T47D (cell line): ENCODE measurements at regions not wholly inside any gene's neighbourhood (a gene's known extent, or its start where the extent isn't known, plus 50 kb on each side); places are given as distances from the start of the nearest gene placed in this dataset.
"Not testable (repeated sequence)": the region's sequence is repeated elsewhere in the genome, so short reads cannot be mapped to it uniquely, and the experiment has no call there.

Experiments
- DNase-seq, 2 experiments: peaks; one replicate each; pipeline versions ENCODE4 v3.0.0 to v3.0.0-alpha.2; 2011 to 2012; ENCODE audit warnings: low read depth in 1 of 2, low spot score in 1 of 2
- JUND ChIP-seq: IDR thresholded peaks from 2 replicates; pipeline ENCODE4 v1.6.1; 2012; ENCODE audit warnings: low read depth
- in situ Hi-C: cut with HindIII; loops from 2 replicates; pipeline ENCODE4 v1.10.0; 2016; ENCODE audit warnings: low sequenced_read_pairs, low pct_unique_long_range_greater_than_20kb

GRCh38 chr15:85260526-85260925 lies 119.9 kb upstream of the AKAP13 start:
- DNase-seq, in situ Hi-C loops: not testable (repeated sequence)

DNA sequence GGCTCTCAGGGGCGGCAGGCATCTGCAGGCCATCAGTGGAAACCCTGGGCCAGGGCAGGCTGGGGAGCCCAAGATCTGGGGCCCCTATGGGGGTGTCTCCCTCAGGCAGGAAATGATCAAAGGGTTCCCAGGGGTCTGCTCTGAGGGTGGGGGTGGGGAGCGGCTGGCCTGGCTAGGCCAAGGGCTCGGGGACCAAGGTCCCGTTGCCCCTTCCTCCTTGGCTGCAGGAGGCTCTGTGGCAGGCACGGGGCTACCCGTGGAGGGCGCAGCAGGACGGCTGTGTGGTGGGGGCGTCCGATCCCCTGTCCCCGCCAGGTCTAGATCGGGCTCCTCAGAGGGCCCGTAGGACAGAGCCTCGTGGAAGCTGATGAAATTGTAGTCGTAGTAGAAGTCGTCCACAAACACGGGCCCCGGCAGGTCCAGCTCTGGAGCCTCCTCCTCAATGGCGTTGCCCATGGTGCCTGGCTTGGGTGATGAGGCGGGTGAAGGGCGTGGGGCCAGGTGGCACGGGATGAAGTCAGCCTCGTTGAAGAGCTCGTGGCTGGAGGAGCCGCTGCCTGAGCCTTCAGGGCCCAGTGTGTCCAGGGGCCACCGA lies 117.8 kb upstream of the AKAP13 start:
- in situ Hi-C loops, DNase-seq: not testable (repeated sequence)

GRCh38 chr15:85263842-85264440 lies 116.5 kb upstream of the AKAP13 start:
- in situ Hi-C loops, DNase-seq: not testable (repeated sequence)

GRCh38 chr15:85264614-85265190 lies 115.7 kb upstream of the AKAP13 start:
- DNase-seq, in situ Hi-C loops: not testable (repeated sequence)

DNA sequence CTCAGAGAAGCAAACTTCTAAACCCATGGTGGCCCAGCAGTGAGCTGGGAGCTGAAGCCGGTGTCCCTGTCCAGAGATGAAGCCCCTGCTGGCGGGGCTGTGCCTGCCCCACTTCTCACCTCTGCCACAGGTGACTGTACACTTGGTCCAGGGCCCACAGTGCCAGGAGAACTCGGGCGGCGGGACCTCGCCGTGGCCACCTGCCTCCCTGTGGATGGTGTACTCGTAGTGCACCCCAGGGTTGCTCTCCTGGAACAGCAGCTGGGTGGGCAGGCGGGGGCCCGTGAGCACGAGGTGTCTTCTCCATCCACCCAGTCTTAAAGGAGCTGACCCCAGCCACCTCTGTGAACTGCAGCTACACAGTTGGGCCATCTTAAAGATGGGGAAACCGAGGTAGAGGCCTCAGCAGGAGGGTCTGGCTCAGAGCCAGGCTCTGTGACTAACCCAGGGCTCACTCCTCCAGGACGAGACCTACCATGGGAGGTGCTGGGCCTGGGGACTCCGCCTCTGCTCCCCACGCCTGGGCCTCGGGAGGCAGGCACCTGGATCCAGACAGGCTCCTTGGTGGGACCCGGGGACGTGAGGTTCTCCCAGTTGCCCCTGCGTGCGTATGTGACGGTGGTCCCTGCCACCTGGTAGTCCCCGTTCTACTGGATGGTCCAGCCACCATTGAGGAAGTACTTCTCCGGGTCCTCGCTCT lies 113.1 kb upstream of the AKAP13 start:
- in situ Hi-C loops, DNase-seq: not testable (repeated sequence)

- DNase-seq: no peak
- in situ Hi-C loops: no loop called here
- no peak for TF ChIP-seq JUND
Observed at GRCh38 chr15:85274315-85275050, 105.9 kb upstream of the AKAP13 start.

DNA sequence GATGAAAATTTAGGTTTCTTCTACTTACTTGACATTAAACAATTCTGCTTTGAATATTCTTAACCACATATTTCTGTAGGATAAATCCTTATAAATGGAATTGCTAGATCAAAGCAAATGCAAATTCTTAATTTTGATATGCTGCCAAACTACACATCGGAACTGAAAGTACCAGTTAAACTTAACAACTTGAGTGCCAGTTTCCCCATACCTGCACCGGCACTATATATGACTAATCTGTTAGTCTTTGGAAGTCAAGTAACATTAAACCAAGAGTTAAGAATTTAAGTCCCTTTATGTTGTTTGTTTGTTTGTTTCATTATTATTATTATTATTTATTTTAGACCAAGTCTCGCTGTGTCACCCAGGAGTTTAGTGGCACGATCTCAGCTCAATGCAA lies 103.9 kb upstream of the AKAP13 start:
- in situ Hi-C loops: no loop called here
- TF ChIP-seq JUND: no peak
- no peak for DNase-seq

DNA sequence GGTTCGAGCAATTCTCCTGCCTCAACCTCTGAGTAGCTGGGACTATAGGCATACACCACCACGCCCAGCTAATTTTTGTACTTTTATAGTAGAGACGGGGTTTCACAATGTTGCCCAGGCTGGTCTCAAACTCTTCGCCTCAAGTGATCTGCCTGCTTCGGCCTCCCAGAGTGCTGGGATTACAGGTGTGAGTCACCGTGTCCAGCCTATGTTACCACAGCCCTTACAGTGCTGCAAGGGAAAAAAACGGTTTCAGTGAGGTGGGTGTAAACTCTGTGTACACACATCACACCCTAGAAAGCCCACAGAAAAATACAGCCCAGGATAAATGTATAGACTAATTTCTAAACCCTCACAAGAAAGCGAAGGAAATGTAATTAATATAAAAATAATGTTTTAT lies 103.5 kb upstream of the AKAP13 start:
- in situ Hi-C loops: no loop called here
- no peak for DNase-seq
- no peak for TF ChIP-seq JUND

- in situ Hi-C loops: no loop called here
- no peak for DNase-seq
- no peak for TF ChIP-seq JUND
Observed at GRCh38 chr15:85277847-85278370, 102.5 kb upstream of the AKAP13 start.

DNA sequence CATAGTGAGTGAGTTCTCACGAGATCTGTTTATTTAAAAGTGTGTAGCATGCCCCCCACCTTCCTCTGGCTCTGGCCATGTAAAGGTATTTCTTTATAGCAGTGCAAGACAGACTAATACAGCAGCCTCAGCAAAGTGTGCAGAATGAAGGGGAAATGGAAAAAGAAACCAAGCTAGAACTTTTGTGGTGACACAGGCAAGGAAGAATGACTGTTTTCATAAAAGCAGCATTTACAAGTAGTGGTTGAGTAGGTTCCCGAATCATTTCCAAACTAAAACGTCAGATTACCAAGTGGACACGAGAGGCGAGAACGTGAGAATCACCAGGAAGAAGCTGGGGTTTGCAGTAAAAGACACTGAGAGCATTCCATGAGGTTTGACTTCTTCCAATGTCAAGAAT lies 100.2 kb upstream of the AKAP13 start:
- DNase-seq: no peak
- no peak for TF ChIP-seq JUND
- in situ Hi-C loops: no loop called here

- no peak for TF ChIP-seq JUND
- in situ Hi-C loops: no loop called here
- DNase-seq: no peak
Observed at GRCh38 chr15:85281293-85281882, 99.0 kb upstream of the AKAP13 start.

GRCh38 chr15:85282504-85283115 lies 97.8 kb upstream of the AKAP13 start:
- DNase-seq: no peak
- no peak for TF ChIP-seq JUND
- in situ Hi-C loops: no loop called here

DNA sequence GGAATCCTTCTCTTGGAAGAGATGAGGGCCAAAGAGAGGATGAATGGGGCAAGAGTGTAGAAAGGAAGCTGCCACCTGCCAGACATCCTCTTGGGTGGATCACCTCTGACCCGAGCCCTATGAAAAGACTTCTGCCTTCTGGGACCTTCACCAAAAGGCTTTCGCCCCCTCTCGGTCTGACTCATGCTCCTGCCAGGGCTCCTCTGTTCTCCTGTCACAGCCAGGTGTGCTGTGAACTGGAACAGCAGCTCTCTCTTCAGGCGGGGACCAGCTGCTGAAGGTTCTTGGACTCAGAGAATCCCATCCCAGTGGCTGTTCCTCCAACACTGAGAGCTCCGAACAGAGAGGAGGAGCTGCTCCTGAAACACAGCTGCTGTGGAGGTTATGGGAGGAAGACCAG lies 96.6 kb upstream of the AKAP13 start:
- DNase-seq, in situ Hi-C loops: not testable (repeated sequence)
